HPDE6-E6E7 (cell line): ENCODE measurements at regions not wholly inside any gene's neighbourhood (a gene's known extent, or its start where the extent isn't known, plus 50 kb on each side); places are given as distances from the start of the nearest gene placed in this dataset.

Experiments used
- DNase-seq: peaks from one replicate; pipeline ENCODE4 v3.0.0; 2011; ENCODE audit warnings: missing footprints; ENCODE audit errors: extremely low spot score

DNA sequence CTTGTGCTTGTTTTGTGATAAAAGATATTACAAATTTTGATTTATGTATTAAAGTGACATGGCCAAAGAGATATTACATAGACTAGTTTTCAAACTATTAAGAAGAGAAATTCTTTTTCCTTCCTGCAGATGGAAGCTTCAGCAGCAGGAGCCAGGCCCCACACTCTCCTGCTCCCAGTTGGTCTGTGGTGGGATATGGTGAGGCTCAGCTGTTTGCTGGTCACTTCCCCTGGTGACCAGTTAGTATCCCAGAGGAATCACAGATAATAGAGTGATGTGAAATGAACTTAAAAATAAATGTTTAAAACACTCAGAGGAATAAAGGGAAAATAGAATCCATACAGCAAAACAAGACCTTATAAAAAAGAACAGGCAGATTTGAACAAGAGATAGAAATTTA lies 154.7 kb downstream of the KTN1 start:
- DNase-seq, result no peak

DNA sequence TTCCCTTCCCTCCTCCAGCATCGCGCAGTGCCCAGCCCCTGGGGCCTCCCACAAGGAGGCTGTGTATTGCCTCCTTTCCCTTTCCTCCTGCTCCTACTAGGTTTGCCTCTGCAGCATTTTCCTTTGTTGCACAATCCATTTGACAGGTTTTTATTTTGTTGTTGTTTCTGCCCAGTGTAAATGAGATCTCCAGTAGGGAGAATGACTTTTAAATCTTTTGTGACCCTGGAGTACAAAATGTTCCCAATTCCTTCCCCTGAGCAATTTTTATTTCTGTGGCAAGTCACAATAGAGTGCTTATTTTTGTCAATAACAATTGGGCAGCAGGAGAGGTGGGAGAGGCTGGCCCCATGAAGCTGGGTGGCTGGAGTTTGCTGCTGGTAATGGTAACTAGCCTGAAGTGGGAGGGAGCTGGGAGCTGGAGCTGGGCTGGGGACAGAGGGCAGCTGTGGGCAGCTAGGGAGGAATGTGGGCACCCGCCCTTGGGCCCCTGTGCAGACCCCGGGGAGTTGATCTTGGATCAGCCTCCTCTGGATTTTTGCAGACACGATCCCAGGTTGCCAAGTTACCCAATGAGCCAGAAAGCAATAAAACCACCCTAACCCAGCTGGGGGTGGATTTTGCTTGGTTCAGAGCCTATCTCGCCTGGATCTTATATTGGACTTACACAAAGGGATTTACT lies 160.1 kb downstream of the KTN1 start:
- no peak for DNase-seq

DNA sequence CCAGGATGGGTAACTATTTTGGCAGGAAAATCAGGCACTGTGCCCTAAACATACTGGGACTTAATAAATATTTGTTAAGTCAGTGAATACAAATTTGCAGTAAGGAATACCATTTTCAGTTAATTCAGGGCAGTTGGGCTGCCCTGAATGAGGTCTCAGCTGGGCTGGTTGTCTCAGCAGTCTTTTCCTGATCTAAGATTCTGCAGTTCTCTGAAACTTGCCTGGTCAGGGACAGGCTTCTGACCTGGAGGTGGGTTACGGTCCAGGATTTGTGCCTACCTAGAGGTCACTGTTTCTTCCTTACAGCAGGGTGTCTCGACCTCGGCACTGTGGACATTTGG lies 160.6 kb downstream of the KTN1 start:
- no peak for DNase-seq

DNA sequence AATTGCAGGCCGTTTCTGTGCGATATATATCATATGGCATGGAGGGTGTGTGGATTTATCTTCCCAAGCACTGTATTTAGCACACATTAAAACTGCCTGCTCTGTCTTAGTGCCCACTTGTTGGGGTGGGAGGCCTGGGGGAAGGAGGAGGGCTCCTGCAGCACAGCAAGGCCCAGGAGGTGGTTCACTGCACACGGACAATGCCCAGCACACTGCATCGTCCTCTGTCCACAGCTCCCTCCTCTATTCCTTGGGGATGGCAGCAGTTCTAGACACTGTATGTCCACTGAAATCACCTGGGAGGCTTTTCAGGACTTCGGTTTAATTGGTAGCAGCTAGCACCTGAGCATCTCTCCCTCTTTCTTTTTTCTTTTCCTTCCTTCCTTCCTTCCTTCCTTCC lies 161.2 kb downstream of the KTN1 start:
- DNase-seq, result no peak

DNA sequence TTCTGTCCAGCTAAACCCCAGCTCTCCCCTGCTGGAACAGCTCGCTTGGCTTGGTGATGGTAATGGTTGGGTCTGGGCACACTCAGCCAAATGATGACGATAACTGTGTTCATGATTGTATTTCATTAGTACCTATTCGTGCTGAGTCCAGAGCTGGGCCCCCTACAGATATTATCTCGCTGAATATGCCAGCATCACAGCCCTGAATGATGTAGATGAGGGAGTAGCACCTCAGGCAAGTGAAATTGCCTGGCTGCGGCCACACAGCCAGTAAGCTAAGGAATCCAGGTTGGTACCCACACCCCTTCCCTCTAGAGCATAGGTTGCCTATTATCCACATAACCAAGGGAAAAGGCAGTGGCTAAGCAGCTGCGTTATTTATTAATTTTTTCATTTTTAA lies 163.5 kb downstream of the KTN1 start:
- DNase-seq, result no peak

DNA sequence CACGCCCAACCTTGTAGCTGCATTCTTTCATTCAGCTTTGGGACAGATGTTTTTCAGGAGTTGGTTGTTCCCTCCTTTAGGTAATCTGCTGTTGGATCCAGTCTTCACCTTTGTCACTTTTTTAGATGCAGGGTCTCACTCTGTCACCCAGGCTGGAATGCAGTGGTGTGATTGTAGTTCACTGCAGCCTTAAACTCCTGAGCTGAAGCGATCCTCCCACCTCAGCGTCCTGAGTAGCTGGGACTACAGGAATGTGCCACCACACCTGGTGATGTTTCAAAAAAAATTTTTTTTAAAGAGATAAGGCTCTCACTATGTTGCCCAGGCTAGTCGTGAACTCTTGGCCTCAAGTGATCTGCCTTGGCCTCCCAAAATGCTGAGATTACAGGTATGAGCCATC lies 164.3 kb downstream of the KTN1 start:
- DNase-seq, result no peak

DNA sequence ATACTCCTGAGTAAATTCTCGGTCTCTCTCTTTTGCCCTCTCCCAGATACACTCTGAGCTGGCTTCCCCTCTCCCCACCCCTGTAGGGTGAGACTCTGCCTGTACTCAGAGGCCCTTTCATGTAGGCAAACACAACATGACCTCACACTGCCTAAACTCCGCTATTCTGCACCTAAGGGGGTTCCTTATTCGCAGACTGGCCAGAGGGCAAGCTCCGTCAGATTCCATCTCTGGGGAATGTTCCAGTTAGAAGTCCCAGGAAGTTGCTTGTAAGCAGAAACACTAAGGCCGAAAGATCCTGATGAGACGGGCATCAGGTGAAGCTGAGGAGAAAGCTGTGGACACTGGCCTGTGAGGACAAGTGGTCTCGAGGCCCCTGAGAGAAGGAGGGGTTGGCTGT lies 165.9 kb downstream of the KTN1 start:
- no peak for DNase-seq

DNA sequence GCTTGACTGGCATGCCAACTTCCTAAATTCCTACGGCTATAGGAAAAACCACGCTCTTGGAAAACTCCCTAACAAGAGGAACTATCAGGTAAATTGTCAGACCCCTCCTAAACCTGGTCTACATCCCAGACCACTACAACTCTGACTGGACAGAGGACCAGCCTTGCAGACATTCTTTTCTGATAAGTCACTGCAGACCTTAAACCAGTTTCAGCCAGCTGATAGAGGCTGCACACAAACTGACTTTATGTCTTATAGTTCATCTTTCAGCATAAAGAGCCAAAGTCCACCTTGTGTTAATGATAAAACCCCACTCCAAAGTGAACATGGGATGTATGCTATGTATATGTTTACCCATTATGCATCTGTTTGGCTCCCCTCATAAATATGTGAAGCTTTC lies 166.6 kb downstream of the KTN1 start:
- DNase-seq, result no peak

DNA sequence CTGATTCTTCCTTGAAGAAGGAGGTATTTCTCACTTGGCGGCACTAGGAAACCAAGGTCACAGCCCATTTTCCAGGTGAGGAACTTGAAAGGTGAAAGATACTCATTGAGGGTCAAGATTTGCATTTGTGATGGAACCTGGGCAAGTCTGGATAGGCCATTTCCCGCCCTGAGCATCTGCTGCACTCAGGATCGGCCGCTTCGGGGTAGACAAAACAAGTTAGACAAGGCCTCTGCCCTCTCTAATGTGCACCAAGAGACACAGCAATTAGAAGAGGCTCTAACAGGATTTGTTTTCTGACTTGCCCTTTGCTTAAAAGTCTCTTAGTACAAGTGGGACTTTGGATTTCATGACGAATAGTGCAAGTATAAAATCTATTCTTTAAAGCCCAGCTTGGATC lies 167.2 kb downstream of the KTN1 start:
- DNase-seq, result no peak

DNA sequence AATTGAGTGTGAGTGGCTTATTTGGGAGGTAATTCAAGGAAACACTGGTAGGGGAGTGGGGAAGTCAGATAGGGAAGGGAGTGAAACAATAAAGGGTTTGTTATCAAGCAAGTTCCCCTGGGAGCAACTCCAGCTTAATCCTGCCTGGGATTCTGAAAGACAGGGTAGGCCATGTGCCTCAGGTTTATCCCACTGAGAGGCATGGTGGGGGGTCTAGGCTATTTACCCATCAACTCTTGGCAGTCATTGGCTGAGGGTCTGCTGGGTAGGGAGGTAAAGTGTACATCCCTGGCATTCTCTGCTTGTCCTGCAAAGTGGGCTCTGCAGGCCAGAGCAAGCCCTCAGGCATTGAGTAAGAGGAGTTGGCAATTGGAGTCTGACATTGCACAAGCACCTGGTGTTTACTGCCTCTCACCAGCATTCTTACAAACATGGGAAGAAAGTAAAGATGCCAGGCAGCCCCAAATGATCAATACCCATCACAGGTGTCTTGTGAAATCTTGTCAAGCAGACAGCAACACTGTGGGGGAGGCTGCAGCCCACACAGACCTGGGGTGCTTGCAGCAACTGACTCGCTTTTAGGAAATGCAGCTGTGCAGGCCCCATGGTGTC lies 169.3 kb downstream of the KTN1 start:
- no peak for DNase-seq

DNA sequence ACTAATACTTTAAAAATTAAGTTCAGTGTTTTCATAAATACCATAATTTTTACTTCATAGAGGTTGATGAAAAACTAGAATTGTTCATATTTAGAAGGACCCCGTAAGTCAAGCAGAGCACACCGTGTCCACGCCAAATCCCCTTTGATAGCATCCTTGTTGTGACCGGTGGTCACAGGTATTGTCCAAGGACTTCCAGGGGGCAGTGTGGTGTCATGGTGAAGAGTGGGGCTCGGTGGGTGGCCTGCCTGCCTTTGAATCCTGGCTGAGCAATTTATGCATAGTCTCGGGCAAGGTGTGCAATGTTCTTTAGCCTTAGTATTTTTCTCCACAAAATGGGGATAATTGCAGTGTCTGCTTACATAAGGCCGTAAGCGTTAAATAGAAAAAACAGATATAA lies 169.9 kb downstream of the KTN1 start:
- DNase-seq, result no peak

DNA sequence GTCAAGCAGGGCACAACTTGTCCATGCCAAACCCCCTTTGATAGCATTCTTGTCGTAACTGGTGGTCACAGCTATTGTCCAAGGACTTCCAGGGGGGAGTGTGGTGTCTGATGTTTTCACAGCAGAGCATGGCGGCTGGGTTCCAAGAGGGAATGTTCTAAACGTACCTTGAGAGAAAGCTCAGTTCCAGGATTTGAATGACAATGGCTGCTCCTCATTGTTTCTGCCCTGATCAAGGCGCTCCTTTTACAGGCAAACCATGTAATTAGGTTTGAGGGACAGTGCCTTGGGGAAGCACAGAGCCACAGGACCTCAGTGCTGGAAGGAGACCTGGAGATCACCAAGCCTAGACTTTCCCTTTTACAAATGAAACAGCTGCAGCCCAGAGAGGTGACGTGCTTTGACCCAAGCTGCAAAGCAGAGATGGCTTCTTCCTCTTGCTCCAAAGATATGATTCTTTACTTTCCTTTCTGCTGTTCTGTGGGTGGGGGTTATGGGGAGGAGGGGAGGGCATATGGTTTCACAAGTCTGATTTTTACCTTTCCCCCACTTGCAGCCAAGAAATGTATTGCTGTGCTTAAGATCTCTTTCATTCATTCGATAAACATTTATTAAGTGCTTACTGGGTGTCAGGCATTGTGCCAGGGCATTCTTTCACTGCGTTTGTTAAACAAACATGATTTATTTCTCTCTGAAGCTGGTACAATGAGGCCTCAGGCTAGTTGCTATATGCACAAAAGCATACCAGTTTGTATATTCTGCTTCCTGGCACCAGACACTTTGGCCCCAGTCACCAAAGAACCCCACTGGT lies 172.8 kb downstream of the KTN1 start:
- DNase-seq, result no peak

DNA sequence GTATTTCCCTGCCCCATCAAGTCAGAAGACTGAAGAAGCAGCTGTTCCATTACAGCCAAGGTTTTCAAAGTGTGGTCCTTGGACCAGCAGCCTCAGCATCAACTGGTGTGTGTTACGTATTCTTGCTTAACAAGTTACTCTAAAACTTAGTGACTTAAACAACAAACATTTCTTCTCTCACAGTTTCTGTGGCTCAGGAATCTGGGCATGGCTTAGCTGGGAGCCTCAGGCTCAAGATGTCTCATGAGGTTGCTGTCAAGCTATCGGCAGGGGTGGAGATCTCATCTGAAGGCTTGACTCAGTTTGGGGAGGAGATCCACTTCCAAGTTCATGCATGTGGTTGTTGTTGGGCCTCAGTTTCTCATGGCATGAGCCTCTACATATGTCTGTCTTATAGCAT lies 174.5 kb downstream of the KTN1 start:
- DNase-seq, result no peak

DNA sequence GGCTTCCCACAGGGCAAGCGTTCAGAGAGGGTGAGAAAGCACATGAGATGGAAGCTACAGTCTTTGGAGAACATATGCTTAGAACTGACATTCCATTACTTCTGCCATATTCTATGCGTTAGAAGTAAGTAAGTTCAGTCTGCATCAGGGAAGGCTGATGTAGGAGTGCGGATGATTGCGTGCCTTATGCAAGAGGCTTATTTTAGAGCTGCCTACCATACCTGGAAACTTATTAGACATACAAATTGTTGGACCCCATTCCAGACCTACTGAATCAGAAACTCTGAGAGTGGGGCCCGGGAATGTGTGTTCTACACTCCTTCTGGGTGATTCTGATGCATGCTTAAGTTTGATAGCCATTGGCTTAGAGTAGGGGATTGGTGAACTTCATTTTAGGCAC lies 174.9 kb downstream of the KTN1 start:
- DNase-seq, result no peak

DNA sequence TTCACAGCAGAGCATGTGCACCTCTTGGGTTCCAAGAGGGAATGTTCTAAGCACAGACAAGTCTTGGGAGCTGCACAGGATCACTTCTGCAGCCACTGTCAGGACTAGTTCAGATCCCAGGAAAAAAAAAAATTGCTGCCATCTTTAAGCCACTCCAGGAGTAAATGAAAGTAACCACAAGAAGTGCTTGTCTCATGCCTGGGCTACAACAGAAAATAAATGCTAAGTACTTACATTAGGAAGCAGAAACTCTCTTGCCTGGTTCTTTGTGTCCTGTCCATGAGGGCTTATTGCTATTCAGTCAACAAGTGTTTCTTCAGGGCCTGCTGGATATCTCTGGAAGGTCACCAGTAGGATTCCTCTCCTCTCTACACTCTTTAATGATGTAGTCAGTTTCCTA lies 176.1 kb downstream of the KTN1 start:
- no peak for DNase-seq

DNA sequence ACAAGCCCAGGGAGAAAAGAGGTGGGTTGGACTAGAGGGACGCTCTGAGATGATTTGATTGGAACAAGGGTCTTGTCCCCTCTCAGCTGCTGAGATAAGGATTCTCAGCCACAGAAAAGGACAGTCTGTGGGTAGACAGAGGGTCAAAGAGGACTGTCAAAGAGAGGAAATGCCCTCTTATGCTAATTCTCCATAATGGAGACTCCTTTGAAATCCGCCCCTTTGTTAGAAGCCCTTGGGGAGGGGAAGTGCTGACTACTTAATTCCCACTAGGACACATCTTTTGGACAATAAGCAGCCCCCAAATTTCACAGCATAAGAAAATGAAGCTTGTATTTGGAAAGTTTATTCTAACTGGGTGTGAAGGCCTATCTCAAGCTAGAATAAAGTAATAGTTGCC lies 176.6 kb downstream of the KTN1 start:
- no peak for DNase-seq

DNA sequence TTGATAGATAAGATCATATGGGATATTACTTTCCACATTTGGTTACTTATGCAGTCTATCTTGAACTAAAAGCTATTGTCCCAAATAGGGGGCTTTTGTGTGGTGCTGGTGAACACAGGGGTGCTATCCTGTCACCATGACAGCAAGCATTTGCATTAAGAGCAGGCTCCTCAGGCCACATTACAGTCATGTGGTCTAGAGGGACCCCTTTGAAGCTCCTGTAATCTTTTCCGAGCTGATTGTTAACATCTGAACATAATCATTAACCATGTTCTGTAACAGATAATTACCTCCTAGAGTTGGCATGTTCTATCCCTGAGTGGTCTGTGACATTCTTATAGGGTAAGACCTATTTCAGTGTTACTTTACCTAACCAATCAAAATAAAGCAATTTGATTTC lies 178.8 kb downstream of the KTN1 start:
- DNase-seq, result no peak

DNA sequence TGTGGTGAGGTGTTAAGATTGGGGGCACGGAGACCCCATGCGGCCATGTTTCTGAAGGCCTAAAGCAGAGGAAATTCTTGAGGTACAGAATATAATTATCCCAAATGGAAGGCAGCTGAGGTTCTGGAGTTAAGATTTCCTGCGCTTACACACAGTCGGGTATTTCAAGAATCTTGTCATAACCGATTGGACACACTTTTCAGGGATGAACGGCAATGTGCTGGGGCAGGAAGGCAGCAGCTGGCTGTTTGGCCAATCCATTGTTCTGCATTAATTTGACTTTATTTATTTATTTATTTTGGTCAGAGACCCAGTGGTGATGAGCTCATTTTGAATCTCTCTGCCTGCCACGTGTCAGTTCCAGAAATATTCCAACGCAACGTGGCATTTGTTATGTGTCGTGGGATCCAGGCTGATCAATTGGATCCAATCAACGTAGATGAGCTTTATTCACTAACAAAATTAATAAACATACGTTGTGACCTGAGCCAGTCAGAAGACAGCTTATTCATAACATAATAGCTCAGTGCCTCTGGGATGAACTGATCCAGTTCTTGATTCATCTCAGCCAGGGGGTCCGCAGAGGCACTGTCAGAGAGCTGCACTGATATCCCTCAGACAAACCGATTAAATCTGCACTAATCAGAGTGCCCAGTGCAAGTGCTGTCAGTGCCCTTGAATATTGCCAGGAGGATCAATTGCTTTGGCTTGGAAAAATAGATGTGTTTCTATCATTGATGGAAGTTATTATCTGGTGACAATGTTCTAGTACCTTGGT lies 181.0 kb downstream of the KTN1 start:
- no peak for DNase-seq

DNA sequence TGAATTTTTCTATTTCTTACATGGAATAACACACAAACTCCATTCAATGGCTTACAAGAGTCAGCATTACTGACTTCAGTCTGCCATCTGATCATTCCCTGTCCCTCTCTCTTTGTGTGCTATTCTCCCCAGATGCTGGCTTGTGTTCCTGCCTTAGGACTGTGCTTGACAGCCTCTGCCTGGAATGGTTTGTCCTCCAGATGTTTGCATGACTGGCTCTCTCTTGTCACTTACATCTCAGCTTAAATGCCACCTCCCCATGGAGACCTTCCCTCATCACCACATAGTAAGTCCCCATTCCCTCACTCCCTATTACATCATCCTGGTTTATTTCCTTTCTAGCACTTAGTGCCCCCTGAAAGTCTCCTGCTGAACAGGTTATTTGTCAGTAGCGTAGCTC lies 181.6 kb downstream of the KTN1 start:
- no peak for DNase-seq

DNA sequence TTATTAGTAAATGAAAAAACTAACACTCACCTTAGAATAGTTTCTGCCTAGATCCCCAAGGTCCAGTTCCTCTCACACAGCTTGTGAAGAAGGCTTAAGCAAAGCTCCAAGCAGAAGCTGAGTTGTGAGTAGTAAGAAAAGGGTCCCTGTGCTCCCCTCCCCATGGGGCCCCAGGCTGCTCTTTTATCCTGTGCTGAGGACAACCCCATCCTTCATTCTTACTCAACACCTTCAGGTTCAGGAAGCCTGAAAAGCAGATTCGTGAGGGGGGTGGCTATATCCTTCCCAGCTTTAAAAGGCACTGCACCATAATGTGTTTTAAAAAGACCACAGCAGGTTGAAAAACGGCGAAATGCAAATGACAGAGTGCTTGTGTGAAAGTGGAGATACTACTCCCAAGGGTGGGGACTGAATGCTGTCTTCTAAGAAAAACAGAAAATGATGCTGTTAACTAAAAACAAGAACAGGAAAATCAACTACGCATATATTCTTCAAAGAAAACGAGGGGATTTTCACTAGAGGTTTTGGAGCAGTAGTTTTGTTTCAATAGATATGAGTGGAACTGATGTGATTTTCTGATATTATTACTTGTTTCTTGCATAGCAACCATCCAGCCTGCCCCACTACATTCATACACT lies 182.7 kb downstream of the KTN1 start:
- DNase-seq, result no peak

DNA sequence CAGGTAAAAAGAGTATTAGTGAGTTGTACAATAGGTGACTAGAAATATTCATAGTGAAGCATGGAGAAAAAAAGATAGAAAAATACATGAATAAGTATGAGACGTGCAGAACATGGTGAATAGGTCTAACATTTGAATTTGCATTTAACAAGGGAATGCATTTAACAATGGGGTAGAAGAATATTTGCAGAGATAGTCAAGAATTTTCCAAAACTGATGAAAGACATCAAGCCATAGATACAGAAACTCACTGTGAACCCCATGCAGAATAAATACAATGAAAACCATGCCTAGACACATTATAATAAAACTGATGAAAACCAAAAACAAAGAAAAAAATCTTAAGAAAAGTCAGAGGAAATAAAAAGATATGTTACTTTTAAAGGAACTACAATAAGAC lies 184.8 kb downstream of the KTN1 start:
- DNase-seq, result no peak

DNA sequence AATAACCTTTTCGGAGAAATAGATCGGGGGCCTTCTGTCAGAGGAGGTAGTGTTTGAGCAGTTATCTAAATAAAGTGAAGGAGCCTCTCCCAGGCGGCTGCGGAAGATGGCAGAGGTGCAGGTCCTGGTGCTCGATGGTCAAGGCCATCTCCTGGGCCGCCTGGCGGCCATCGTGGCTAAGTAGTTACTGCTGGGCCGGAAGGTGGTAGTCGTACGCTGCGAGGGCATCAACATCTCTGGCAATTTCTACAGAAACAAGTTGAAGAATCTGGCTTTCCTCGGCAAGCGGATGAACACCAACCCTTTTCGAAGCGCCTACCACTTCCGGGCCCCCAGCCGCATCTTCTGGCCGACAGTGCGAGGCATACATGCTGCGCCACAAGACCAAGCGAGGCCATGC lies 186.1 kb downstream of the KTN1 start:
- DNase-seq, result no peak
